CD4-positive, alpha-beta memory T cell (primary cell): ENCODE measurements at regions not wholly inside any gene's neighbourhood (a gene's known extent, or its start where the extent isn't known, plus 50 kb on each side); places are given as distances from the start of the nearest gene placed in this dataset.

ENCODE experiments used
- CTCF ChIA-PET: fragments of 350-600 bp; sonication (Branson Sonifier 250); formaldehyde crosslinking; loops from one replicate; lab custom pipeline; 2021; ENCODE audit warnings: inconsistent platforms; ENCODE audit not compliant: partially characterized antibody; lab: Charles Lee
- POLR2A ChIA-PET: fragments of 350-600 bp; sonication (Branson Sonifier 250); formaldehyde crosslinking; loops from one replicate; lab custom pipeline; 2021; ENCODE audit not compliant: partially characterized antibody; lab: Charles Lee
- DNase-seq, 5 donors: peaks; one replicate each; pipeline versions ENCODE4 v3.0.0 to v3.0.0-alpha.2; 2020 to 2022; ENCODE audit warnings: mixed read lengths in 1 of 5
- H3K27ac ChIP-seq: one replicate; pipeline ENCODE4 v1.7.0; 2013; ENCODE audit warnings: low read depth, low read length
- H3K27me3 ChIP-seq: 2 replicates; pipeline ENCODE4 v1.7.0; 2013; ENCODE audit warnings: mild to moderate bottlenecking, low read length, moderate library complexity; ENCODE audit not compliant: insufficient read depth
- H3K36me3 ChIP-seq: 2 replicates; pipeline ENCODE4 v1.7.0; 2013; ENCODE audit warnings: mild to moderate bottlenecking, low read length, moderate library complexity; ENCODE audit not compliant: insufficient read depth
- H3K4me1 ChIP-seq: 2 replicates; pipeline ENCODE4 v1.7.0; 2013; ENCODE audit warnings: mild to moderate bottlenecking, low read length, moderate library complexity; ENCODE audit not compliant: insufficient read depth
- H3K4me3 ChIP-seq, 2 donors: one replicate each; pipeline ENCODE4 v1.7.0; 2013; ENCODE audit warnings: low read length in 2 of 2, mild to moderate bottlenecking in 1 of 2
- H3K9me3 ChIP-seq, 2 donors: one replicate each; pipeline ENCODE4 v1.7.0; 2013; ENCODE audit warnings: low read length in 2 of 2, control low read depth in 1 of 2; ENCODE audit not compliant: control insufficient read depth in 1 of 2
- H3K27ac Mint-ChIP-seq, 7 donors: one replicate each; pipeline ENCODE4 v1.8.0; 2020 to 2021; ENCODE audit warnings: mixed read lengths in 7 of 7, mild to moderate bottlenecking in 6 of 7, inconsistent platforms in 3 of 7, moderate library complexity in 3 of 7
- H3K27me3 Mint-ChIP-seq, 2 donors: one replicate each; pipeline ENCODE4 v1.8.0; 2020 to 2021; ENCODE audit warnings: mixed read lengths in 2 of 2
- H3K36me3 Mint-ChIP-seq, 2 donors: one replicate each; pipeline ENCODE4 v1.8.0; 2020 to 2021; ENCODE audit warnings: mixed read lengths in 2 of 2, inconsistent platforms in 1 of 2, mild to moderate bottlenecking in 1 of 2
- H3K4me1 Mint-ChIP-seq, 4 donors: one replicate each; pipeline ENCODE4 v1.8.0; 2020 to 2021; ENCODE audit warnings: mixed read lengths in 4 of 4, mild to moderate bottlenecking in 1 of 4
- H3K4me3 Mint-ChIP-seq, 8 donors: one replicate each; pipeline ENCODE4 v1.8.0; 2020 to 2021; ENCODE audit warnings: mixed read lengths in 8 of 8, mild to moderate bottlenecking in 7 of 8, moderate library complexity in 6 of 8, inconsistent platforms in 3 of 8
- H3K9me3 Mint-ChIP-seq, 8 donors: one replicate each; pipeline ENCODE4 v1.8.0; 2020 to 2021; ENCODE audit warnings: mixed read lengths in 8 of 8, mild to moderate bottlenecking in 5 of 8, inconsistent platforms in 3 of 8, moderate library complexity in 1 of 8
- intact Hi-C: fragments of 100-400 bp; cut with micrococcal nuclease; formaldehyde crosslinking; loops from one replicate; pipeline ENCODE4 v1.15.1; 2023

GRCh38 chr1:29521811-29522580 is 285.7 kb downstream of the PTPRU start:
- Histone ChIP-seq H3K27me3 (no peaks in the 10 kb centered on the region), H3K4me1 (no peaks in the 10 kb centered on the region), H3K9me3 (no peaks in the 10 kb centered on the region), H3K27ac (no peak overlapping the region), H3K4me3 (no peak overlapping the region), H3K36me3 (no peaks in the 10 kb centered on the region)
- Mint-ChIP-seq H3K36me3 (no peaks in the 10 kb centered on the region), H3K27ac (no peak overlapping the region), H3K4me1 (no peaks in the 10 kb centered on the region), H3K9me3 (peaks cover 0 to 5% (median 0%) of the 10 kb centered on the region in 8 donors), H3K4me3 (no peak overlapping the region), H3K27me3 (peaks cover 15 to 27% of the 10 kb centered on the region in 2 donors)
- intact Hi-C loops: no loop called here
- ChIA-PET CTCF (no interaction called here), POLR2A (no interaction called here)
- DNase-seq: no peak

GRCh38 chr1:29521438-29521715 is 285.1 kb downstream of the PTPRU start:
- Mint-ChIP-seq H3K36me3 (no peaks in the 10 kb centered on the region), H3K27ac (no peak overlapping the region), H3K9me3 (peaks cover 0 to 4% (median 0%) of the 10 kb centered on the region in 8 donors), H3K4me3 (no peak overlapping the region), H3K27me3 (peaks cover 12 to 24% of the 10 kb centered on the region in 2 donors), H3K4me1 (no peaks in the 10 kb centered on the region)
- Histone ChIP-seq H3K27ac (no peak overlapping the region), H3K4me1 (no peaks in the 10 kb centered on the region), H3K27me3 (no peaks in the 10 kb centered on the region), H3K4me3 (no peak overlapping the region), H3K36me3 (no peaks in the 10 kb centered on the region), H3K9me3 (no peaks in the 10 kb centered on the region)
- CTCF ChIA-PET: no interaction called here
- no peak for DNase-seq
- POLR2A ChIA-PET: no interaction called here
- intact Hi-C loops: no loop called here

- Histone ChIP-seq H3K27me3 (no peaks in the 10 kb centered on the region), H3K4me1 (no peaks in the 10 kb centered on the region), H3K36me3 (no peaks in the 10 kb centered on the region), H3K9me3 (no peaks in the 10 kb centered on the region), H3K27ac (no peak overlapping the region), H3K4me3 (no peak overlapping the region)
- Mint-ChIP-seq H3K4me1 (no peaks in the 10 kb centered on the region), H3K4me3 (no peak overlapping the region), H3K36me3 (no peaks in the 10 kb centered on the region), H3K27me3 (peaks cover 11 to 25% of the 10 kb centered on the region in 2 donors), H3K9me3 (peaks cover 0 to 2% (median 0%) of the 10 kb centered on the region in 8 donors), H3K27ac (no peak overlapping the region)
- ChIA-PET CTCF (no interaction called here), POLR2A (no interaction called here)
- intact Hi-C loops: no loop called here
- DNase-seq: no peak
These were observed 284.5 kb downstream of the PTPRU start for GRCh38 chr1:29520571-29521437.

GRCh38 chr1:29519788-29520110 is 283.4 kb downstream of the PTPRU start:
- Histone ChIP-seq H3K4me1 (no peaks in the 10 kb centered on the region), H3K4me3 (no peak overlapping the region), H3K27ac (no peak overlapping the region), H3K36me3 (no peaks in the 10 kb centered on the region), H3K27me3 (no peaks in the 10 kb centered on the region), H3K9me3 (no peaks in the 10 kb centered on the region)
- no peak for DNase-seq
- Mint-ChIP-seq H3K4me3 (no peak overlapping the region), H3K36me3 (no peaks in the 10 kb centered on the region), H3K4me1 (no peaks in the 10 kb centered on the region), H3K27me3 (peaks cover 9 to 23% of the 10 kb centered on the region in 2 donors), H3K9me3 (peaks cover 0 to 2% (median 0%) of the 10 kb centered on the region in 8 donors), H3K27ac (no peak overlapping the region)
- intact Hi-C loops: no loop called here
- ChIA-PET CTCF (no interaction called here), POLR2A (no interaction called here)

- Histone ChIP-seq H3K27me3 (no peaks in the 10 kb centered on the region), H3K36me3 (no peaks in the 10 kb centered on the region), H3K4me1 (no peaks in the 10 kb centered on the region), H3K9me3 (no peaks in the 10 kb centered on the region), H3K4me3 (no peak overlapping the region), H3K27ac (no peak overlapping the region)
- H3K27me3 Mint-ChIP-seq: peaks cover 9 to 20% of the 10 kb centered on the region in 2 donors
- no peak for DNase-seq
- no peaks in the 10 kb centered on the region for H3K36me3 Mint-ChIP-seq
- intact Hi-C loops: no loop called here
- CTCF ChIA-PET: no interaction called here
- no peaks in the 10 kb centered on the region for H3K4me1 Mint-ChIP-seq
- no peak overlapping the region for H3K4me3 Mint-ChIP-seq
- no peak overlapping the region for H3K27ac Mint-ChIP-seq
- H3K9me3 Mint-ChIP-seq: peaks cover 0 to 2% (median 0%) of the 10 kb centered on the region in 8 donors
- POLR2A ChIA-PET: no interaction called here
These were observed 282.9 kb downstream of the PTPRU start for GRCh38 chr1:29519108-29519787.

- peaks cover 9 to 17% of the 10 kb centered on the region in 2 donors for H3K27me3 Mint-ChIP-seq
- no peaks in the 10 kb centered on the region for H3K9me3 Mint-ChIP-seq
- H3K36me3 ChIP-seq: no peaks in the 10 kb centered on the region
- no peak for DNase-seq
- H3K4me3 ChIP-seq: no peak overlapping the region
- no peaks in the 10 kb centered on the region for H3K27me3 ChIP-seq
- H3K27ac ChIP-seq: no peak overlapping the region
- no peaks in the 10 kb centered on the region for H3K36me3 Mint-ChIP-seq
- CTCF ChIA-PET: no interaction called here
- POLR2A ChIA-PET: no interaction called here
- H3K9me3 ChIP-seq: no peaks in the 10 kb centered on the region
- H3K4me1 ChIP-seq: no peaks in the 10 kb centered on the region
- H3K4me3 Mint-ChIP-seq: no peak overlapping the region
- H3K27ac Mint-ChIP-seq: no peak overlapping the region
- intact Hi-C loops: no loop called here
- H3K4me1 Mint-ChIP-seq: no peaks in the 10 kb centered on the region
These were observed 282.0 kb downstream of the PTPRU start for GRCh38 chr1:29518183-29518835.
